PC-3 (cell line): ENCODE measurements at regions not wholly inside any gene's neighbourhood (a gene's known extent, or its start where the extent isn't known, plus 50 kb on each side); places are given as distances from the start of the nearest gene placed in this dataset.
"Not testable (repeated sequence)": the region's sequence is repeated elsewhere in the genome, so short reads cannot be mapped to it uniquely, and the experiment has no call there.

Experiments
- ATAC-seq: fragments of 200-7000 bp; cut with Tn5 transposase; 2 replicates; pipeline ENCODE4 v1.9.1; 2020; ENCODE audit warnings: mild to moderate bottlenecking, moderate library complexity
- BruUV-seq: library from RNA; stranded (reverse); fragments of 400-500 nt; replicated peaks from 2 replicates; lab custom pipeline; 2021; lab: Mats Ljungman, UMichigan
- CTCF ChIA-PET: fragments of 300-600 bp; sonication (Branson Sonifier 250); formaldehyde crosslinking; loops from one replicate; lab custom pipeline; 2022; ENCODE audit warnings: antibody characterized with exemption; lab: Charles Lee
- POLR2A ChIA-PET: fragments of 300-600 bp; sonication (Branson Sonifier 250); formaldehyde crosslinking; loops from one replicate; lab custom pipeline; 2022; ENCODE audit warnings: antibody characterized with exemption; ENCODE audit not compliant: unreplicated experiment; lab: Charles Lee
- DNase-seq: peaks from one replicate; pipeline ENCODE4 v3.0.0-alpha.2; 2015
- H2AFZ ChIP-seq: fragments of 300-600 bp; sonication (generic); 2 replicates; pipeline ENCODE4 v1.6.0; 2016; ENCODE audit warnings: antibody characterized with exemption, low read length
- H3F3A ChIP-seq: fragments of 300-600 bp; sonication (generic); one replicate; pipeline ENCODE4 v1.6.0; 2017; ENCODE audit warnings: antibody characterized with exemption, low read length, control low read depth, mild to moderate bottlenecking; ENCODE audit not compliant: unreplicated experiment
- H3K27ac ChIP-seq: fragments of 300-600 bp; sonication (generic); 2 replicates; pipeline ENCODE4 v1.5.1; 2016; ENCODE audit warnings: mild to moderate bottlenecking, low read length
- H3K27me3 ChIP-seq: fragments of 300-600 bp; sonication (generic); 2 replicates; pipeline ENCODE4 v1.6.1; 2016; ENCODE audit warnings: low read length, mixed read lengths
- H3K36me3 ChIP-seq: fragments of 300-600 bp; sonication (generic); 2 replicates; pipeline ENCODE4 v1.6.1; 2016; ENCODE audit warnings: low read depth, mixed run types, low read length, mixed read lengths
- H3K4me1 ChIP-seq: fragments of 300-600 bp; sonication (generic); 2 replicates; pipeline ENCODE4 v1.5.1; 2016; ENCODE audit warnings: low read length; ENCODE audit not compliant: insufficient read depth
- H3K4me2 ChIP-seq: fragments of 300-600 bp; sonication (generic); 2 replicates; pipeline ENCODE4 v1.6.0; 2016; ENCODE audit warnings: low read length
- H3K4me3 ChIP-seq: fragments of 300-600 bp; sonication (generic); 2 replicates; pipeline ENCODE4 v1.5.1; 2016; ENCODE audit warnings: mild to moderate bottlenecking, low read length, mixed read lengths
- H3K79me2 ChIP-seq: fragments of 300-600 bp; sonication (generic); 2 replicates; pipeline ENCODE4 v1.6.1; 2017; ENCODE audit warnings: low read length, mixed read lengths
- H3K9ac ChIP-seq: fragments of 300-600 bp; sonication (generic); 2 replicates; pipeline ENCODE4 v1.6.0; 2016; ENCODE audit warnings: mild to moderate bottlenecking, low read length
- H3K9me2 ChIP-seq: fragments of 300-600 bp; sonication (generic); replicated peaks from 2 replicates; pipeline ENCODE4 v1.6.1; 2016; ENCODE audit warnings: mixed run types, low read length, mixed read lengths
- H3K9me3 ChIP-seq: fragments of 300-600 bp; sonication (generic); 2 replicates; pipeline ENCODE4 v1.6.1; 2016; ENCODE audit warnings: low read length, mixed read lengths
- H4K20me1 ChIP-seq: fragments of 300-600 bp; sonication (generic); 2 replicates; pipeline ENCODE4 v1.6.1; 2016; ENCODE audit warnings: low read length, mixed read lengths
- CTCF ChIP-seq: fragments of 300-600 bp; sonication (generic); conservative IDR thresholded peaks from 2 replicates; pipeline ENCODE4 v1.5.1; 2017; ENCODE audit warnings: antibody characterized with exemption, low read depth, mild to moderate bottlenecking, low read length
- EZH2 ChIP-seq: fragments of 300-600 bp; sonication (generic); IDR thresholded peaks from one replicate; pipeline ENCODE4 v1.6.1; 2017; ENCODE audit warnings: antibody characterized with exemption, mild to moderate bottlenecking, low read length; ENCODE audit not compliant: unreplicated experiment
- EZH2phosphoT487 ChIP-seq: fragments of 300-600 bp; sonication (generic); IDR thresholded peaks from 2 replicates; pipeline ENCODE4 v1.6.1; 2018; ENCODE audit warnings: mild to moderate bottlenecking, antibody characterized with exemption, low read length, borderline replicate concordance
- intact Hi-C: fragments of 100-400 bp; cut with micrococcal nuclease; formaldehyde crosslinking; loops from 2 replicates; pipeline ENCODE4 v1.9.0; 2023

GRCh38 chr7:13024121-13024674 is 336.8 kb downstream of the ARL4A start:
- POLR2A ChIA-PET: no interaction called here
- no peaks in the 10 kb centered on the region for H3K27me3 ChIP-seq
- H3K4me2 ChIP-seq: no peak overlapping the region
- no peak for DNase-seq
- H4K20me1 ChIP-seq: no peaks in the 10 kb centered on the region
- no peaks in the 10 kb centered on the region for H3K9me2 ChIP-seq
- H3K4me3 ChIP-seq: no peak overlapping the region
- BruUV-seq: no TSS peak
- no peak overlapping the region for H2AFZ ChIP-seq
- H3K9ac ChIP-seq: no peak overlapping the region
- H3F3A ChIP-seq: no peaks in the 10 kb centered on the region
- H3K9me3 ChIP-seq: no peaks in the 10 kb centered on the region
- CTCF ChIA-PET: interaction anchor here (0.6 kb wide), 1 partner anchor 337 kb away, joined by 3 read pairs; no protein-coding TSS in a partner anchor
- no peaks in the 10 kb centered on the region for H3K4me1 ChIP-seq
- no peak for ATAC-seq
- H3K27ac ChIP-seq: no peak overlapping the region
- H3K36me3 ChIP-seq: no peaks in the 10 kb centered on the region
- TF ChIP-seq CTCF (no peak), EZH2 (no peak), EZH2phosphoT487 (no peak)
- intact Hi-C loops: no loop called here
- H3K79me2 ChIP-seq: no peaks in the 10 kb centered on the region

GRCh38 chr7:13025043-13025442 is 337.6 kb downstream of the ARL4A start:
- POLR2A ChIA-PET, H3K9me2 ChIP-seq, ATAC-seq, H3K27ac ChIP-seq, H3K4me3 ChIP-seq, CTCF ChIA-PET, H3K4me2 ChIP-seq, H3K36me3 ChIP-seq, BruUV-seq, H3K79me2 ChIP-seq, H3K9ac ChIP-seq, H3F3A ChIP-seq, H2AFZ ChIP-seq, H3K4me1 ChIP-seq, H3K9me3 ChIP-seq, H3K27me3 ChIP-seq, intact Hi-C loops, H4K20me1 ChIP-seq, DNase-seq: not testable (repeated sequence)

GRCh38 chr7:13027321-13027720 is 339.9 kb downstream of the ARL4A start:
- CTCF ChIA-PET: no interaction called here
- BruUV-seq: no TSS peak
- TF ChIP-seq CTCF (no peak), EZH2phosphoT487 (no peak), EZH2 (no peak)
- Histone ChIP-seq H3F3A (no peaks in the 10 kb centered on the region), H3K36me3 (no peaks in the 10 kb centered on the region), H3K4me1 (peaks cover 12% of the 10 kb centered on the region), H2AFZ (no peak overlapping the region), H3K4me3 (no peak overlapping the region), H3K9me2 (no peaks in the 10 kb centered on the region), H4K20me1 (no peaks in the 10 kb centered on the region), H3K9ac (no peak overlapping the region), H3K27me3 (no peaks in the 10 kb centered on the region), H3K79me2 (no peaks in the 10 kb centered on the region), H3K9me3 (no peaks in the 10 kb centered on the region), H3K4me2 (no peak overlapping the region), H3K27ac (no peak overlapping the region)
- DNase-seq (no peak), ATAC-seq (no peak)
- POLR2A ChIA-PET: no interaction called here
- intact Hi-C loops: no loop called here
